ENCODE measurements at regions not wholly inside any gene's neighbourhood (a gene's known extent, or its start where the extent isn't known, plus 50 kb on each side); places are given as distances from the start of the nearest gene placed in this dataset.
"Not testable (repeated sequence)": the region's sequence is repeated elsewhere in the genome, so short reads cannot be mapped to it uniquely, and the experiment has no call there.

- no peak overlapping the region for H3K4me3 ChIP-seq (ENCODE audit: low read depth, low read length)
- TF ChIP-seq CTCF (IDR thresholded peaks at IDR 0.05; ENCODE audit: control insufficient read depth, extremely low read depth, insufficient read depth): no peak
- no peak for DNase-seq (ENCODE audit: low read depth)
These were observed 533.6 kb downstream of the TRAM1L1 start for GRCh38 chr4:116551806-116552205.

- no peak for DNase-seq (ENCODE audit: low read depth)
- no peak overlapping the region for H3K4me3 ChIP-seq (ENCODE audit: low read depth, low read length)
- no peak for TF ChIP-seq CTCF (IDR thresholded peaks at IDR 0.05; ENCODE audit: control insufficient read depth, extremely low read depth, insufficient read depth)
These were observed 537.7 kb downstream of the TRAM1L1 start for GRCh38 chr4:116547632-116548031.

- no peak for DNase-seq (ENCODE audit: low read depth)
- no peak for TF ChIP-seq CTCF (IDR thresholded peaks at IDR 0.05; ENCODE audit: control insufficient read depth, extremely low read depth, insufficient read depth)
- no peak overlapping the region for H3K4me3 ChIP-seq (ENCODE audit: low read depth, low read length)
These were observed 538.6 kb downstream of the TRAM1L1 start for GRCh38 chr4:116546759-116547158.

- no peak overlapping the region for H3K4me3 ChIP-seq (ENCODE audit: low read depth, low read length)
- no peak for TF ChIP-seq CTCF (IDR thresholded peaks at IDR 0.05; ENCODE audit: control insufficient read depth, extremely low read depth, insufficient read depth)
These were observed 540.4 kb downstream of the TRAM1L1 start for GRCh38 chr4:116544946-116545345.

GRCh38 chr4:116539744-116540143 lies 545.6 kb downstream of the TRAM1L1 start:
- no peak for DNase-seq (ENCODE audit: low read depth)
- no peak for TF ChIP-seq CTCF (IDR thresholded peaks at IDR 0.05; ENCODE audit: control insufficient read depth, extremely low read depth, insufficient read depth)

More at GRCh38 chr4:116544946-116545345, 540.4 kb downstream of the TRAM1L1 start:
- no peak for DNase-seq (ENCODE audit: low read depth)

GRCh38 chr4:116537828-116538227 lies 547.5 kb downstream of the TRAM1L1 start:
- TF ChIP-seq CTCF (IDR thresholded peaks at IDR 0.05; ENCODE audit: control insufficient read depth, extremely low read depth, insufficient read depth): no peak
- DNase-seq (ENCODE audit: low read depth): no peak
- no peak overlapping the region for H3K4me3 ChIP-seq (ENCODE audit: low read depth, low read length)

More at GRCh38 chr4:116539744-116540143, 545.6 kb downstream of the TRAM1L1 start:
- H3K4me3 ChIP-seq (ENCODE audit: low read depth, low read length): no peak overlapping the region

- not testable (repeated sequence) for H3K4me3 ChIP-seq (ENCODE audit: low read depth, low read length); DNase-seq (ENCODE audit: low read depth)
These were observed 549.4 kb downstream of the TRAM1L1 start for GRCh38 chr4:116536024-116536423.

All from LNCaP clone FGC (cell line).